Duodenal mucosa (tissue), 2 donors: ENCODE measurements at regions not wholly inside any gene's neighbourhood (a gene's known extent, or its start where the extent isn't known, plus 50 kb on each side); places are given as distances from the start of the nearest gene placed in this dataset.

Experiments used
- H3K27ac ChIP-seq: one replicate; pipeline ENCODE4 v1.7.0; 2013; ENCODE audit warnings: low read depth, low read length
- H3K27me3 ChIP-seq, 2 donors: one replicate each; pipeline ENCODE4 v1.7.0; 2013; ENCODE audit warnings: low read length in 2 of 2, control low read depth in 1 of 2; ENCODE audit not compliant: insufficient read depth in 2 of 2, control insufficient read depth in 1 of 2
- H3K36me3 ChIP-seq, 2 donors: one replicate each; pipeline ENCODE4 v1.7.0; 2013; ENCODE audit warnings: low read length in 2 of 2, control low read depth in 1 of 2; ENCODE audit not compliant: insufficient read depth in 2 of 2, control insufficient read depth in 1 of 2
- H3K4me1 ChIP-seq, 2 donors: one replicate each; pipeline ENCODE4 v1.7.0; 2013; ENCODE audit warnings: low read length in 2 of 2, control low read depth in 1 of 2; ENCODE audit not compliant: insufficient read depth in 2 of 2, control insufficient read depth in 1 of 2
- H3K4me3 ChIP-seq, 2 donors: one replicate each; pipeline ENCODE4 v1.7.0; 2013; ENCODE audit warnings: low read length in 2 of 2, low read depth in 1 of 2
- H3K9ac ChIP-seq, 2 donors: one replicate each; pipeline ENCODE4 v1.7.0; 2013; ENCODE audit warnings: low read length in 2 of 2, low read depth in 1 of 2
- H3K9me3 ChIP-seq, 2 donors: one replicate each; pipeline ENCODE4 v1.7.0; 2013; ENCODE audit warnings: low read length in 2 of 2, control low read depth in 1 of 2; ENCODE audit not compliant: control insufficient read depth in 1 of 2

- no peak overlapping the region for H3K9ac ChIP-seq
- no peak overlapping the region for H3K4me3 ChIP-seq
- no peaks in the 10 kb centered on the region for H3K4me1 ChIP-seq
- no peak overlapping the region for H3K27ac ChIP-seq
- no peaks in the 10 kb centered on the region for H3K36me3 ChIP-seq
- no peaks in the 10 kb centered on the region for H3K27me3 ChIP-seq
- H3K9me3 ChIP-seq, result no peaks in the 10 kb centered on the region
These were observed 877.5 kb downstream of the TFAP2A start for GRCh38 chr6:9537381-9537780.

DNA sequence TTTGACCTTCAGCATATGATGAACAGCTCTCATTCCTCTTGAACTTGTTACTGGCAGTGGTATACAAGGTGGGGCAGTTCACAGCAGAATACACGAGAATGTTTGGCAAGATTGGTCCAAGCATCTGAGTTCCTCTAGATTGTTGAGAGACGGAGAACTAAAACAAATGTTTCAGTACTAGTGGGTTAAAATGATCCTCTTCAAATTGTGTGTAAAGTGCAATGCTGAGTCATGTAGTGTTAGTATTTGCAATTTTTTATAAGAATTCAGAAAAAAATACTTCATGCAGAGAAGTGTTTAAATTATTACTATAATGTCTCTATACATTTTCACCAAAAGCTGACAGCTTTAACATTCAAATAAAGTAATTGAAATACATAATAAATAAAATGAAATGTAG lies 879.8 kb downstream of the TFAP2A start:
- Histone ChIP-seq H3K36me3 (no peaks in the 10 kb centered on the region), H3K4me1 (no peaks in the 10 kb centered on the region), H3K9me3 (no peaks in the 10 kb centered on the region), H3K27me3 (no peaks in the 10 kb centered on the region), H3K4me3 (no peak overlapping the region), H3K9ac (no peak overlapping the region), H3K27ac (no peak overlapping the region)

- Histone ChIP-seq H3K9me3 (no peaks in the 10 kb centered on the region), H3K27ac (no peak overlapping the region), H3K4me3 (no peak overlapping the region), H3K27me3 (no peaks in the 10 kb centered on the region), H3K36me3 (no peaks in the 10 kb centered on the region), H3K4me1 (no peaks in the 10 kb centered on the region), H3K9ac (no peak overlapping the region)
These were observed 882.0 kb downstream of the TFAP2A start for GRCh38 chr6:9532621-9533557.

- no peak overlapping the region for H3K4me3 ChIP-seq
- H3K4me1 ChIP-seq, result no peaks in the 10 kb centered on the region
- no peaks in the 10 kb centered on the region for H3K36me3 ChIP-seq
- H3K27me3 ChIP-seq, result no peaks in the 10 kb centered on the region
- no peaks in the 10 kb centered on the region for H3K9me3 ChIP-seq
- no peak overlapping the region for H3K27ac ChIP-seq
- no peak overlapping the region for H3K9ac ChIP-seq
These were observed 887.1 kb downstream of the TFAP2A start for GRCh38 chr6:9527679-9528286.

- H3K36me3 ChIP-seq, result no peaks in the 10 kb centered on the region
- H3K27me3 ChIP-seq, result no peaks in the 10 kb centered on the region
- H3K4me3 ChIP-seq, result no peak overlapping the region
These were observed 891.4 kb downstream of the TFAP2A start for GRCh38 chr6:9523462-9523861.

DNA sequence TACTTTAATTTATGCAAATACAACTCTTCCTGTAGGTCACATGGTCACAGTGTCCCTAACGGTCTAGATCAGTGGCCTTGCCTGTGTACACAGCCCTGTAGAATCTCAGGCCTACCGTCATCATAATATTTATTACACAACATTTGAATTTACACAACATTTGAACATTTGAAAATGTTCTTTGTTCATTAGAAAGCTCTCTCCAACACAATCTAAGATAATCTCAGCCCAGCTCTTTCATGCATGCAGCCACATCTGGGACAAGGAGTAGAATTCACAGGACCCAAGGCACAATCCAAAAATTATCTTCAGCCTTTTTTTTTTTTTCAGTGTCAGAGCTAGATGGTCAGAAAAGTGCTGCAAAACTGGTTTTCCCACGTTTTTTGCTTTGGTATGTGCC lies 892.8 kb downstream of the TFAP2A start:
- Histone ChIP-seq H3K27me3 (no peaks in the 10 kb centered on the region), H3K9me3 (no peaks in the 10 kb centered on the region), H3K4me1 (no peaks in the 10 kb centered on the region), H3K4me3 (no peak overlapping the region), H3K9ac (no peak overlapping the region), H3K36me3 (no peaks in the 10 kb centered on the region), H3K27ac (no peak overlapping the region)

More at GRCh38 chr6:9523462-9523861, 891.4 kb downstream of the TFAP2A start:
- H3K9ac ChIP-seq, result no peak overlapping the region
- H3K4me1 ChIP-seq, result no peaks in the 10 kb centered on the region
- H3K27ac ChIP-seq, result no peak overlapping the region
- no peaks in the 10 kb centered on the region for H3K9me3 ChIP-seq

- Histone ChIP-seq H3K27me3 (no peaks in the 10 kb centered on the region), H3K4me1 (no peaks in the 10 kb centered on the region), H3K4me3 (no peak overlapping the region), H3K36me3 (no peaks in the 10 kb centered on the region), H3K9me3 (no peaks in the 10 kb centered on the region), H3K27ac (no peak overlapping the region), H3K9ac (no peak overlapping the region)
These were observed 893.7 kb downstream of the TFAP2A start for GRCh38 chr6:9521152-9521530.

DNA sequence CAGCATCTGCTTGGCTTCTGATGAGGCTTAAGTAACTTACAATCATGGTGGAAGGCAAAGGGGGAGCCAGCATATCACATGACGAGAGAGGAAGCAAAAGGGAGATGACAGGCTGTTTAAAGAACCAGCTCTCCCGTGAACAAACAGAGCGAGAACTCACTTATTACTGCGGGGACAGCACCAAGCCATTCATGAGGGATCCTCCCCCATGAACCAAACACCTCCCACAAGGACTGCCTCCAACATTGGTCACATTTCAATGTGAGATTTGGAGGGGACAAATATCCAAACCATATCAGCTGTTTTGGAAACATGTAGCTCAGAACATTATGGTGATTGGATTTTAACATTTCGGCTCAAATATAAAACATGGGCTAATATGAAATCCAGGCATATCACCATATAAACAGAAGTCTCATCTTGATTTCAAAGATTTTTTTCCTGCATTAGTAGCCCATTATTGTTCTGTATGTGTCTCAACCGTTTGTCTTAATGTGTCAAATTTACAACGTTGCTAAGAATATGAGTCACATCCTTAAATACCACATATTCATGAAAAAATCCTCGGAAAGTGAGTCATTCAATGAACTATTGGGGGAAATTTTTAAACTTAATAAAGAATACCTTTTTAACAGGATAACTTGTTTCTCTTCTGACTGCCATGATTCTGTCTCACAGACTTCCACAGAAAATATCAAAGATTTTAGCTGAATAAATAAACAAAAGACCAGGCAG lies 894.3 kb downstream of the TFAP2A start:
- no peak overlapping the region for H3K9ac ChIP-seq
- H3K9me3 ChIP-seq, result no peaks in the 10 kb centered on the region
- no peaks in the 10 kb centered on the region for H3K27me3 ChIP-seq
- H3K27ac ChIP-seq, result no peak overlapping the region
- H3K36me3 ChIP-seq, result no peaks in the 10 kb centered on the region
- H3K4me1 ChIP-seq, result no peaks in the 10 kb centered on the region
- H3K4me3 ChIP-seq, result no peak overlapping the region

GRCh38 chr6:9518431-9518830 lies 896.4 kb downstream of the TFAP2A start:
- Histone ChIP-seq H3K4me1 (no peaks in the 10 kb centered on the region), H3K9me3 (no peaks in the 10 kb centered on the region), H3K36me3 (no peaks in the 10 kb centered on the region), H3K27me3 (no peaks in the 10 kb centered on the region), H3K4me3 (no peak overlapping the region), H3K9ac (no peak overlapping the region), H3K27ac (no peak overlapping the region)

GRCh38 chr6:9517806-9518205 lies 897.1 kb downstream of the TFAP2A start:
- Histone ChIP-seq H3K9me3 (no peaks in the 10 kb centered on the region), H3K4me3 (no peak overlapping the region), H3K27me3 (no peaks in the 10 kb centered on the region), H3K36me3 (no peaks in the 10 kb centered on the region), H3K27ac (no peak overlapping the region), H3K9ac (no peak overlapping the region), H3K4me1 (no peaks in the 10 kb centered on the region)
